ENCODE measurements at regions not wholly inside any gene's neighbourhood (a gene's known extent, or its start where the extent isn't known, plus 50 kb on each side); places are given as distances from the start of the nearest gene placed in this dataset.

DNA sequence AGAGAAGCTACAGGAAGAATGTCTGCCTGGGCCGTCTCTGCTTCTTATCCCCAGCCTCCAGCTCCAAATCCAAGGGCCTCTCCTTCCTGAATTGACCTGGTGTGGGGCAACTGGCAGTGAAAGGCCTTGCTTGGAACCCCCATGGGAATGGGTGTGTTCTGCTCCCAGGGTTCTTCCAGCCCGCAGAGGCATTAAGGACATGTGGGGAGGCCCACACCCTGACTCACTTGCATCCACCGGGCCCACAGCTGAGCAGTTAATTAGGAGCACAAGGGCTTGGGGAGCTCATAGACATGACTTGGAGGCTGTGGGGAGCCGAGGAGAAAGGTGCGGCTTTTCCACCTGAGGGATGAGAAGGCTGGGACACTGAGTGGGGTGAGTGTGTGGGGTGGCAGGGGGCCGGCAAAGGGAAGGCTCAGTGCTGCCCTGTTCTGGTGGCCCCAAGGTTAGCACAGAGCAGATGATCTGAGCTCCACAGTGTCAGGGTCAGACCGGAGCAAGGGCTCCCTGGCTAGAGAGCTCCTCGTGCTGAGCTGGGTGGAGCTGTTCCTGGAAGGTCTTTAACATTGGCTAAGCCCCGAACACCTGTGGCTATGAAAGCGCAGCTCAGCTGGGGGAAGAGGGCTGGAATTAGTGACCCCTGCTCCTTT, 64.5 kb upstream of the NECTIN1 start:
- dilution Hi-C loops (cut with HindIII; ENCODE audit: low sequenced_read_pairs, unreplicated experiment) (no loop called here), in situ Hi-C loops (cut with MboI; ENCODE audit: low sequenced_read_pairs) (no loop called here), intact Hi-C loops (cut with micrococcal nuclease) (no loop called here)
- Histone ChIP-seq H3K9me1 (ENCODE audit: insufficient read depth, low read length) (no peaks in the 10 kb centered on the region), H3K9me3 (ENCODE audit: control insufficient read depth, insufficient read depth, low read length) (no peaks in the 10 kb centered on the region), H3K4me1 (ENCODE audit: control insufficient read depth, insufficient read depth, low read length) (no peaks in the 10 kb centered on the region), H2AK9ac (replicated peaks; ENCODE audit: low read depth, low read length, poor library complexity) (no peak overlapping the region), H3K23ac (ENCODE audit: low read depth, low read length) (no peak overlapping the region), H3K4me2 (ENCODE audit: low read depth, low read length) (no peak overlapping the region), H3K36me3 (ENCODE audit: control insufficient read depth, insufficient read depth, low read length) (no peaks in the 10 kb centered on the region), H3K27ac (ENCODE audit: insufficient read depth, low read length) (no peak overlapping the region), H3K4me3 (ENCODE audit: insufficient read depth, low read depth, low read length) (no peak overlapping the region), H4K8ac (ENCODE audit: low read depth in 2 of 2, low read length in 2 of 2) (no peak overlapping the region), H3K79me1 (ENCODE audit: low read depth in 1 of 2, low read length in 2 of 2) (no peaks in the 10 kb centered on the region), H3K4ac (ENCODE audit: low read depth, low read length) (no peak overlapping the region), H3K18ac (ENCODE audit: low read depth, low read length) (no peak overlapping the region), H2BK20ac (ENCODE audit: low read depth, low read length) (no peak overlapping the region), H2BK15ac (ENCODE audit: low read depth, low read length) (no peak overlapping the region), H3K56ac (ENCODE audit: extremely low read depth, insufficient read depth, low read length) (no peak overlapping the region), H2AK5ac (ENCODE audit: low read depth, low read length) (no peak overlapping the region), H4K5ac (ENCODE audit: low read depth, low read length) (no peak overlapping the region), H3K9ac (ENCODE audit: low read depth, low read length) (no peak overlapping the region), H4K91ac (ENCODE audit: insufficient read depth, low read depth, low read length) (no peak overlapping the region), H3K14ac (replicated peaks; ENCODE audit: low read depth, low read length) (no peak overlapping the region), H2AFZ (replicated peaks; ENCODE audit: low read length, poor library complexity) (no peak overlapping the region), H4K20me1 (ENCODE audit: insufficient read depth, low read length) (no peaks in the 10 kb centered on the region), H2BK120ac (ENCODE audit: low read depth, low read length) (no peak overlapping the region), H3K27me3 (ENCODE audit: control insufficient read depth, insufficient read depth, low read length) (peaks cover 23% of the 10 kb centered on the region), H2BK5ac (ENCODE audit: low read depth, low read length, poor library complexity, severe bottlenecking) (no peak overlapping the region)
- BruUV-seq (replicated peaks) = no TSS peak
- TF ChIP-seq, protein P1, sequence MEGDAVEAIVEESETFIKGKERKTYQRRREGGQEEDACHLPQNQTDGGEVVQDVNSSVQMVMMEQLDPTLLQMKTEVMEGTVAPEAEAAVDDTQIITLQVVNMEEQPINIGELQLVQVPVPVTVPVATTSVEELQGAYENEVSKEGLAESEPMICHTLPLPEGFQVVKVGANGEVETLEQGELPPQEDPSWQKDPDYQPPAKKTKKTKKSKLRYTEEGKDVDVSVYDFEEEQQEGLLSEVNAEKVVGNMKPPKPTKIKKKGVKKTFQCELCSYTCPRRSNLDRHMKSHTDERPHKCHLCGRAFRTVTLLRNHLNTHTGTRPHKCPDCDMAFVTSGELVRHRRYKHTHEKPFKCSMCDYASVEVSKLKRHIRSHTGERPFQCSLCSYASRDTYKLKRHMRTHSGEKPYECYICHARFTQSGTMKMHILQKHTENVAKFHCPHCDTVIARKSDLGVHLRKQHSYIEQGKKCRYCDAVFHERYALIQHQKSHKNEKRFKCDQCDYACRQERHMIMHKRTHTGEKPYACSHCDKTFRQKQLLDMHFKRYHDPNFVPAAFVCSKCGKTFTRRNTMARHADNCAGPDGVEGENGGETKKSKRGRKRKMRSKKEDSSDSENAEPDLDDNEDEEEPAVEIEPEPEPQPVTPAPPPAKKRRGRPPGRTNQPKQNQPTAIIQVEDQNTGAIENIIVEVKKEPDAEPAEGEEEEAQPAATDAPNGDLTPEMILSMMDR (conservative IDR thresholded peaks at IDR 0.05; ENCODE audit: low read depth, low read length) = no peak
- no peak for TF ChIP-seq POLR2A (IDR thresholded peaks at IDR 0.05; ENCODE audit: low read depth, low read length)
- no peak for TF ChIP-seq CHD1 (IDR thresholded peaks at IDR 0.05; ENCODE audit: low read depth, low read length)
- TF ChIP-seq CEBPB (IDR thresholded peaks at IDR 0.05; ENCODE audit: low read depth, low read length) = no peak
- no peak for TF ChIP-seq NFE2L2 (IDR thresholded peaks at IDR 0.05; ENCODE audit: low read depth, low read length)
- no peak for TF ChIP-seq RCOR1 (IDR thresholded peaks at IDR 0.05; ENCODE audit: insufficient replicate concordance, low read length)
- no peak for TF ChIP-seq MAFK (IDR thresholded peaks at IDR 0.05; ENCODE audit: low read depth, low read length)
- TF ChIP-seq, protein P2, sequence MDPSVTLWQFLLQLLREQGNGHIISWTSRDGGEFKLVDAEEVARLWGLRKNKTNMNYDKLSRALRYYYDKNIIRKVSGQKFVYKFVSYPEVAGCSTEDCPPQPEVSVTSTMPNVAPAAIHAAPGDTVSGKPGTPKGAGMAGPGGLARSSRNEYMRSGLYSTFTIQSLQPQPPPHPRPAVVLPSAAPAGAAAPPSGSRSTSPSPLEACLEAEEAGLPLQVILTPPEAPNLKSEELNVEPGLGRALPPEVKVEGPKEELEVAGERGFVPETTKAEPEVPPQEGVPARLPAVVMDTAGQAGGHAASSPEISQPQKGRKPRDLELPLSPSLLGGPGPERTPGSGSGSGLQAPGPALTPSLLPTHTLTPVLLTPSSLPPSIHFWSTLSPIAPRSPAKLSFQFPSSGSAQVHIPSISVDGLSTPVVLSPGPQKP (IDR thresholded peaks at IDR 0.05; ENCODE audit: borderline replicate concordance, low read depth, low read length) = no peak
- no peak for TF ChIP-seq MAZ (IDR thresholded peaks at IDR 0.05; ENCODE audit: borderline replicate concordance, low read depth, low read length)
- no peak for TF ChIP-seq FOS (IDR thresholded peaks at IDR 0.05; ENCODE audit: low read depth, low read length)
- no peak for TF ChIP-seq RAD21 (IDR thresholded peaks at IDR 0.05; ENCODE audit: low read length)
- TF ChIP-seq BHLHE40 (IDR thresholded peaks at IDR 0.05; ENCODE audit: low read depth, low read length) = no peak
- TF ChIP-seq SMC3 (IDR thresholded peaks at IDR 0.05; ENCODE audit: low read depth, low read length) = no peak
- no peak for TF ChIP-seq RFX5 (IDR thresholded peaks at IDR 0.05; ENCODE audit: low read depth, low read length)
- TF ChIP-seq MXI1 (IDR thresholded peaks at IDR 0.05; ENCODE audit: borderline replicate concordance, low read depth, low read length) = no peak
- TF ChIP-seq, protein P3, sequence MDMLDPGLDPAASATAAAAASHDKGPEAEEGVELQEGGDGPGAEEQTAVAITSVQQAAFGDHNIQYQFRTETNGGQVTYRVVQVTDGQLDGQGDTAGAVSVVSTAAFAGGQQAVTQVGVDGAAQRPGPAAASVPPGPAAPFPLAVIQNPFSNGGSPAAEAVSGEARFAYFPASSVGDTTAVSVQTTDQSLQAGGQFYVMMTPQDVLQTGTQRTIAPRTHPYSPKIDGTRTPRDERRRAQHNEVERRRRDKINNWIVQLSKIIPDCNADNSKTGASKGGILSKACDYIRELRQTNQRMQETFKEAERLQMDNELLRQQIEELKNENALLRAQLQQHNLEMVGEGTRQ (IDR thresholded peaks at IDR 0.05; ENCODE audit: low read depth, low read length) = no peak
- WGBS, 2 experiments (ENCODE audit: extremely low coverage in 2 of 2, insufficient read length in 1 of 2) = 42% methylated on average over 2 of the region's 10 CpGs; no CpG with 5 or more reads in 1 of the 2 experiments
- ATAC-seq (ENCODE audit: low read depth) = no peak
- no peak for DNase-seq
- POLR2A ChIA-PET (ENCODE audit: unreplicated experiment) = no interaction called here
- CTCF ChIA-PET = no interaction called here

All from IMR-90 (cell line).